ENCODE measurements at regions not wholly inside any gene's neighbourhood (a gene's known extent, or its start where the extent isn't known, plus 50 kb on each side); places are given as distances from the start of the nearest gene placed in this dataset.
A peak's percentile ranks its signal among the peaks of the same experiment; 100 is the strongest.

- TF ChIP-seq CTCF (conservative IDR thresholded peaks at IDR 0.05 in 1 of 2, IDR thresholded peaks at IDR 0.05 in 1 of 2; ENCODE audit: low read depth in 1 of 2, low read length in 2 of 2) (no peak), EZH2 (IDR thresholded peaks at IDR 0.05; ENCODE audit: low read length, missing control alignments) (no peak)
- no peak overlapping the region for H3K4me3 ChIP-seq (replicated peaks in 1 of 4; ENCODE audit: control extremely low read depth in 1 of 4, insufficient read depth in 1 of 4, low read depth in 3 of 4, low read length in 4 of 4)
- H3K9me3 ChIP-seq (ENCODE audit: control insufficient read depth, insufficient read depth, low read depth, low read length): no peaks in the 10 kb centered on the region
Observed at GRCh38 chr3:63061449-63061848, 186.2 kb upstream of the CADPS start.

DNA sequence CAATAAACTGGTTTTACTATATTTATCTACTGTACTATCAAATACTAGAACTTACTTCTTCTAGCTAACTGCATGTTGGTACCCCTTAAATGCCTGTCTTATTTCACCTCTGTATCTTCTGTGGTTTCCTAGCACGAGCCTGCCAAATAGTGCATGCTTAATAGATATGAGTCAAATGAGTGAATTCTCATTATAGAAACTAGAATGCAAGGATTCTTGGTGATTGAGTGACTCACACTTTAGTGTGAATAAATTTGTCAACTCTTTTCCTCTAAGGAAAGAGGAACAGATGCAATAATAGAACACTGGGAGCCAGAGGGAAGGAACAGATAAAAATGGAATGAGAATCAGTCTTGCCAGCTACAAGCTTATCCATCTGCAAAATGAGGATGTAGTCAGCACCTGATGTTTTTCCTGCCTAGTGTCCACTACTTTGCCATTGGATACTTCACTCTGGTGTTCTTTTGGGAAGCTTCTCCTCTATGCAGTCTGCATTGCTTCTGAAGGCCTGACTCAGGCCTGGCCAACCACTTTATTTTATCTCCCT, 189.1 kb upstream of the CADPS start:
- no peaks in the 10 kb centered on the region for H3K9me3 ChIP-seq (ENCODE audit: control insufficient read depth, insufficient read depth, low read depth, low read length)
- no peak overlapping the region for H2AFZ ChIP-seq (ENCODE audit: low read length)
- H3K9ac ChIP-seq (ENCODE audit: insufficient read depth, low read length): no peak overlapping the region
- H3K27me3 ChIP-seq (ENCODE audit: control insufficient read depth, insufficient read depth, low read length): no peaks in the 10 kb centered on the region
- TF ChIP-seq CTCF (conservative IDR thresholded peaks at IDR 0.05 in 1 of 2, IDR thresholded peaks at IDR 0.05 in 1 of 2; ENCODE audit: low read depth in 1 of 2, low read length in 2 of 2) (no peak), EZH2 (IDR thresholded peaks at IDR 0.05; ENCODE audit: low read length, missing control alignments) (no peak)
- H3K4me1 ChIP-seq (ENCODE audit: control insufficient read depth, extremely low read depth, insufficient read depth, low read length): no peaks in the 10 kb centered on the region
- no peaks in the 10 kb centered on the region for H4K20me1 ChIP-seq (ENCODE audit: control insufficient read depth, extremely low read depth, insufficient read depth, low read length)
- no peak overlapping the region for H3K4me2 ChIP-seq (ENCODE audit: extremely low read depth, insufficient read depth, low read length)
- H3K4me3 ChIP-seq (replicated peaks in 1 of 4; ENCODE audit: control extremely low read depth in 1 of 4, insufficient read depth in 1 of 4, low read depth in 3 of 4, low read length in 4 of 4): no peak overlapping the region
- H3K79me2 ChIP-seq (ENCODE audit: control insufficient read depth, insufficient read depth, low read length): no peaks in the 10 kb centered on the region
- H3K36me3 ChIP-seq (ENCODE audit: control insufficient read depth, insufficient read depth, low read length): no peaks in the 10 kb centered on the region
- no peak overlapping the region for H3K27ac ChIP-seq (ENCODE audit: insufficient read depth, low read length)
- DNase-seq (ENCODE audit: low read depth in 2 of 2): peak in 1 of 2 donors; percentile 56

More at GRCh38 chr3:63061449-63061848, 186.2 kb upstream of the CADPS start:
- no peaks in the 10 kb centered on the region for H3K27me3 ChIP-seq (ENCODE audit: control insufficient read depth, insufficient read depth, low read length)
- H3K79me2 ChIP-seq (ENCODE audit: control insufficient read depth, insufficient read depth, low read length): no peaks in the 10 kb centered on the region
- H4K20me1 ChIP-seq (ENCODE audit: control insufficient read depth, extremely low read depth, insufficient read depth, low read length): no peaks in the 10 kb centered on the region
- DNase-seq (ENCODE audit: low read depth in 2 of 2): no peak
- no peak overlapping the region for H3K27ac ChIP-seq (ENCODE audit: insufficient read depth, low read length)
- no peaks in the 10 kb centered on the region for H3K36me3 ChIP-seq (ENCODE audit: control insufficient read depth, insufficient read depth, low read length)
- no peak overlapping the region for H2AFZ ChIP-seq (ENCODE audit: low read length)
- H3K4me2 ChIP-seq (ENCODE audit: extremely low read depth, insufficient read depth, low read length): no peak overlapping the region
- H3K4me1 ChIP-seq (ENCODE audit: control insufficient read depth, extremely low read depth, insufficient read depth, low read length): no peaks in the 10 kb centered on the region
- no peak overlapping the region for H3K9ac ChIP-seq (ENCODE audit: insufficient read depth, low read length)

GRCh38 chr3:63067999-63068645, 192.9 kb upstream of the CADPS start:
- no peak for TF ChIP-seq EZH2 (IDR thresholded peaks at IDR 0.05; ENCODE audit: low read length, missing control alignments)
- no peak for TF ChIP-seq CTCF (conservative IDR thresholded peaks at IDR 0.05 in 1 of 2, IDR thresholded peaks at IDR 0.05 in 1 of 2; ENCODE audit: low read depth in 1 of 2, low read length in 2 of 2)
- Histone ChIP-seq H3K27me3 (ENCODE audit: control insufficient read depth, insufficient read depth, low read length) (no peaks in the 10 kb centered on the region), H3K9ac (ENCODE audit: insufficient read depth, low read length) (no peak overlapping the region), H4K20me1 (ENCODE audit: control insufficient read depth, extremely low read depth, insufficient read depth, low read length) (no peaks in the 10 kb centered on the region), H3K4me1 (ENCODE audit: control insufficient read depth, extremely low read depth, insufficient read depth, low read length) (no peaks in the 10 kb centered on the region), H3K36me3 (ENCODE audit: control insufficient read depth, insufficient read depth, low read length) (no peaks in the 10 kb centered on the region), H3K9me3 (ENCODE audit: control insufficient read depth, insufficient read depth, low read depth, low read length) (no peaks in the 10 kb centered on the region), H3K79me2 (ENCODE audit: control insufficient read depth, insufficient read depth, low read length) (no peaks in the 10 kb centered on the region), H3K4me3 (replicated peaks in 1 of 4; ENCODE audit: control extremely low read depth in 1 of 4, insufficient read depth in 1 of 4, low read depth in 3 of 4, low read length in 4 of 4) (no peak overlapping the region), H3K4me2 (ENCODE audit: extremely low read depth, insufficient read depth, low read length) (no peak overlapping the region), H3K27ac (ENCODE audit: insufficient read depth, low read length) (no peak overlapping the region), H2AFZ (ENCODE audit: low read length) (no peak overlapping the region)
- peak; percentile 56 to 59 for DNase-seq (ENCODE audit: low read depth in 2 of 2)
